Trophoblast cell (in vitro differentiated cells and primary cell): ENCODE measurements at regions not wholly inside any gene's neighbourhood (a gene's known extent, or its start where the extent isn't known, plus 50 kb on each side); places are given as distances from the start of the nearest gene placed in this dataset.

Experiments
- DNase-seq, 2 donors: peaks; one replicate each; pipeline ENCODE4 v3.0.0-alpha.2; 2016
- H2AFZ ChIP-seq: 2 replicates; pipeline ENCODE4 v1.6.1; 2013; ENCODE audit warnings: low read length, moderate library complexity, mild to moderate bottlenecking; ENCODE audit not compliant: insufficient read depth, poor library complexity
- H2AK5ac ChIP-seq: 2 replicates; pipeline ENCODE4 v1.6.1; 2013; ENCODE audit warnings: mild to moderate bottlenecking, low read length
- H2BK120ac ChIP-seq: 2 replicates; pipeline ENCODE4 v1.6.1; 2013; ENCODE audit warnings: low read length, mild to moderate bottlenecking, moderate library complexity; ENCODE audit not compliant: insufficient read depth, poor library complexity
- H2BK12ac ChIP-seq: 2 replicates; pipeline ENCODE4 v1.6.1; 2013; ENCODE audit warnings: mild to moderate bottlenecking, low read length, moderate library complexity
- H2BK5ac ChIP-seq: 2 replicates; pipeline ENCODE4 v1.6.1; 2013; ENCODE audit warnings: low read length, low read depth, moderate library complexity, mild to moderate bottlenecking; ENCODE audit not compliant: poor library complexity
- H3K14ac ChIP-seq: 2 replicates; pipeline ENCODE4 v1.6.1; 2013; ENCODE audit warnings: mild to moderate bottlenecking, low read length
- H3K18ac ChIP-seq: 2 replicates; pipeline ENCODE4 v1.6.1; 2013; ENCODE audit warnings: mild to moderate bottlenecking, low read length
- H3K23ac ChIP-seq: 2 replicates; pipeline ENCODE4 v1.6.1; 2013; ENCODE audit warnings: low read length
- H3K27ac ChIP-seq: 2 replicates; pipeline ENCODE4 v1.5.1; 2013; ENCODE audit warnings: low read depth, mild to moderate bottlenecking, inconsistent platforms, low read length, moderate library complexity
- H3K27me3 ChIP-seq: 2 replicates; pipeline ENCODE4 v1.6.1; 2013; ENCODE audit warnings: inconsistent platforms, mild to moderate bottlenecking, low read length, moderate library complexity; ENCODE audit not compliant: insufficient read depth
- H3K36me3 ChIP-seq, 2 experiments: 1 replicate in 1 of 2; 2 replicates in 1 of 2; pipeline ENCODE4 v1.6.1; 2013; ENCODE audit warnings: low read length in 2 of 2, mild to moderate bottlenecking in 2 of 2, moderate library complexity in 1 of 2; ENCODE audit not compliant: insufficient read depth in 2 of 2, control insufficient read depth in 1 of 2
- H3K4ac ChIP-seq: 2 replicates; pipeline ENCODE4 v1.6.1; 2013; ENCODE audit warnings: low read depth, mild to moderate bottlenecking, low read length, moderate library complexity
- H3K4me1 ChIP-seq, 2 experiments: 1 replicate in 1 of 2; 2 replicates in 1 of 2; pipeline ENCODE4 v1.6.1; 2013; ENCODE audit warnings: low read length in 2 of 2, mild to moderate bottlenecking in 2 of 2, moderate library complexity in 1 of 2; ENCODE audit not compliant: insufficient read depth in 2 of 2, control insufficient read depth in 1 of 2
- H3K4me2 ChIP-seq: 2 replicates; pipeline ENCODE4 v1.6.1; 2013; ENCODE audit warnings: inconsistent platforms, mild to moderate bottlenecking, low read length, moderate library complexity
- H3K4me3 ChIP-seq: 2 replicates; pipeline ENCODE4 v1.5.1; 2013; ENCODE audit warnings: mild to moderate bottlenecking, low read depth, low read length, inconsistent platforms
- H3K79me1 ChIP-seq: one replicate; pipeline ENCODE4 v1.6.1; 2013; ENCODE audit warnings: low read length
- H3K79me2 ChIP-seq: 2 replicates; pipeline ENCODE4 v1.6.1; 2013; ENCODE audit warnings: low read length, mild to moderate bottlenecking; ENCODE audit not compliant: control insufficient read depth, insufficient read depth, poor library complexity
- H3K9ac ChIP-seq: 2 replicates; pipeline ENCODE4 v1.6.1; 2013; ENCODE audit warnings: mild to moderate bottlenecking, low read length
- H3K9me3 ChIP-seq: 2 replicates; pipeline ENCODE4 v1.6.1; 2013; ENCODE audit warnings: low read depth, mild to moderate bottlenecking, control low read depth, inconsistent platforms, low read length; ENCODE audit not compliant: insufficient read depth
- H4K12ac ChIP-seq: 2 replicates; pipeline ENCODE4 v1.6.1; 2013; ENCODE audit warnings: low read depth, mild to moderate bottlenecking, low read length, moderate library complexity
- H4K8ac ChIP-seq: 2 replicates; pipeline ENCODE4 v1.6.1; 2013; ENCODE audit warnings: low read depth, mild to moderate bottlenecking, low read length, moderate library complexity
- H4K91ac ChIP-seq: one replicate; pipeline ENCODE4 v1.6.1; 2013; ENCODE audit warnings: low read depth, mild to moderate bottlenecking, low read length, moderate library complexity
- WGBS: extraction: QIAGEN DNeasy Blood & Tissue Kit; methylation state at CpG from one replicate; pipeline ENCODE4 v1.1.7; 2013; ENCODE audit warnings: missing lambda C conversion rate; ENCODE audit not compliant: insufficient read length, insufficient coverage; ENCODE audit errors: extremely low coverage; 5-methylcytosine and 5-hydroxymethylcytosine counted together

DNA sequence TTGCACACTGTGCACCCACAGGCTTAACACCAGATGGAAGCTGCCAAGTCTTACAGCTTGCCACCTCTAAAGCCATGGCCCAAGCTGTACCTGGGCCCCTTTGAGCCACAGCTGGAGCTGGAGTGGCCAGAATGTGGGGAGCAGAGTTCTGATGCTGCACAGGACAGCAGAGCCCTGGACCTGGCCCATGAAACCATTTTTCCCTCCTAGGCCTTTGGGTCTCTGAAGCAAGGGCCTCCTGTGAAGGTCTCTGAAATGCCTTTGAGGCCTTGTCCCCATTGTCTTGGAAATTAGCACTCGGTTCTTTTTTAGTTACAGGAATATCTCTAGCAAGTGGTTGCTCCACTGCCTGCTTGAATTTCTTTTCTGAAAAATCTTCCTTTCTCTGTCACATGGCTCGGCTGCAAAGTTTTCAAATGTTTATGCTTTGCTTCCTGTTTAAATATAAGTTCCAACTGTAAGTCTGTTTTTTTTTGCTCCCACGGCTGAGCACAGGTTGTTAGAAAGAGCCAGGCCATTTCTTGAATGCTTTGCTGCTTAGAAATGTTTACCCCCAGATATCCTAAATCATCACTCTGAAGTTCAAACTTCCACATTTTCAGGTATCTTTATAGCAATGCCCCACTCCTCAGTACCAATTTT, 156.8 kb upstream of the GORAB start:
- Histone ChIP-seq H3K4me3 (no peak overlapping the region), H3K9me3 (no peaks in the 10 kb centered on the region), H3K27me3 (no peaks in the 10 kb centered on the region), H3K4ac (no peak overlapping the region), H3K4me2 (no peak overlapping the region), H3K4me1 (no peaks in the 10 kb centered on the region), H3K14ac (no peak overlapping the region), H3K9ac (no peak overlapping the region), H2AK5ac (no peak overlapping the region), H3K79me1 (no peaks in the 10 kb centered on the region), H4K8ac (no peak overlapping the region), H4K12ac (no peak overlapping the region), H3K23ac (no peak overlapping the region), H2AFZ (no peak overlapping the region), H2BK5ac (no peak overlapping the region), H3K18ac (no peak overlapping the region), H2BK12ac (no peak overlapping the region), H2BK120ac (no peak overlapping the region), H3K27ac (no peak overlapping the region), H3K36me3 (no peaks in the 10 kb centered on the region), H3K79me2 (no peaks in the 10 kb centered on the region), H4K91ac (no peak overlapping the region)
- no CpG with 5 or more reads among the region's 3 CpGs for WGBS
- DNase-seq, result no peak

DNA sequence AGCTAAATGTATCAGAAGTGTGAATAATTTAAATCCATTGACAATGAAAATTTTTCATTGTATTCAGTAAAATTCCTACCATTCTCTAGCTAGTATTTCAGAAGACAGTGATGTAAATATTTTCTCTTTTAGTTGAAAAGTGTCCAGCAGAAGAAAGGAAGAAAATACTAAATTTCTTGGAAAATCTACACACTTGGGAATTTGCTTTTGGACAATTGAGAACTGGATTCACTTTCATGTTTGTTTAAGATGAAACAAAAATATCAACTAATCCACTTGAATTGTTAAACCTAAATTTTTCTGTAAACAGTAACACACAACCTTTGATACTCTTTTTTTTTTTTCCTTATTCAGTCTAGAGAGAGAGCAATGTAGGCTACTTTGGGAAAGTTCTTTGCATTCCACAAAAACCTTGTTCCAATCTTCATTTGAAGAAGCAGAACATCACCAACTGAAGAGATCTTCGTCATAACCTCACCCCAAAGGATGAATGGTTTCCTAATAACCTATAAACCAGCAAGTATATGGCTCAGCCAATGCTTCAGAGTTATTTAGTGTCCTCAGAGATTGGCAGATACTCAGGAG, 155.1 kb upstream of the GORAB start:
- no CpG with 5 or more reads among the region's 1 CpG for WGBS
- no peak overlapping the region for H4K12ac ChIP-seq
- no peak overlapping the region for H3K27ac ChIP-seq
- no peak overlapping the region for H3K14ac ChIP-seq
- H3K27me3 ChIP-seq, result no peaks in the 10 kb centered on the region
- H3K36me3 ChIP-seq, result no peaks in the 10 kb centered on the region
- no peak for DNase-seq
- H3K79me1 ChIP-seq, result no peaks in the 10 kb centered on the region
- no peak overlapping the region for H3K4me2 ChIP-seq
- no peaks in the 10 kb centered on the region for H3K79me2 ChIP-seq
- H2BK5ac ChIP-seq, result no peak overlapping the region
- no peak overlapping the region for H4K91ac ChIP-seq
- H3K9ac ChIP-seq, result no peak overlapping the region
- H2BK12ac ChIP-seq, result no peak overlapping the region
- no peak overlapping the region for H3K4ac ChIP-seq
- H3K9me3 ChIP-seq, result no peaks in the 10 kb centered on the region
- H2BK120ac ChIP-seq, result no peak overlapping the region
- H2AFZ ChIP-seq, result no peak overlapping the region
- no peak overlapping the region for H2AK5ac ChIP-seq
- no peak overlapping the region for H3K4me3 ChIP-seq
- no peak overlapping the region for H3K18ac ChIP-seq
- no peak overlapping the region for H4K8ac ChIP-seq
- H3K4me1 ChIP-seq, result no peaks in the 10 kb centered on the region
- no peak overlapping the region for H3K23ac ChIP-seq

DNA sequence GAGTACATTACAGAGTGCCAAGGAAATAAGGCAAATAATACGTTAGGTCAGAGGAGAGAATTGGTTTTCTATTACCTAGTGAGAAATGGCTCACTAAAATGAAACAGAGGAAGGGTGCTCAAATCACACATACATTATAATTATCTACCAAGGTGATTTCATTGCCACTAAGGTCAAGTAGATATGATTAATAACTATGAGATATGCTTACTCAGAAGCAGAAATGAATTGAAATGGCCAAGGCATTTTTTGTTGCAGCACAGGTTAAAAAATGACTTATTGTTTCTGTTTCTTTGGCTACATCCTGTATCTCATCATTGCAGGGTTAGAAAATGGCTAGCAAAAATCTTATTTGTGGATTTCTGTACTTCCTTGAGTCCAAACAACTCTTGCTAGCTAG, 154.5 kb upstream of the GORAB start:
- H3K4me3 ChIP-seq, result no peak overlapping the region
- no peak overlapping the region for H2BK12ac ChIP-seq
- H2BK5ac ChIP-seq, result no peak overlapping the region
- no peak for DNase-seq
- no peak overlapping the region for H3K9ac ChIP-seq
- WGBS, result no CpG with 5 or more reads among the region's 1 CpG
- H3K79me2 ChIP-seq, result no peaks in the 10 kb centered on the region
- no peak overlapping the region for H4K12ac ChIP-seq
- H2BK120ac ChIP-seq, result no peak overlapping the region
- no peak overlapping the region for H3K14ac ChIP-seq
- no peak overlapping the region for H3K4ac ChIP-seq
- no peak overlapping the region for H4K8ac ChIP-seq
- H3K4me1 ChIP-seq, result no peaks in the 10 kb centered on the region
- H2AFZ ChIP-seq, result no peak overlapping the region
- no peak overlapping the region for H3K23ac ChIP-seq
- no peak overlapping the region for H3K18ac ChIP-seq
- H3K9me3 ChIP-seq, result no peaks in the 10 kb centered on the region
- no peaks in the 10 kb centered on the region for H3K27me3 ChIP-seq
- H2AK5ac ChIP-seq, result no peak overlapping the region
- no peak overlapping the region for H4K91ac ChIP-seq
- H3K79me1 ChIP-seq, result no peaks in the 10 kb centered on the region
- H3K4me2 ChIP-seq, result no peak overlapping the region
- H3K27ac ChIP-seq, result no peak overlapping the region
- H3K36me3 ChIP-seq, result no peaks in the 10 kb centered on the region

DNA sequence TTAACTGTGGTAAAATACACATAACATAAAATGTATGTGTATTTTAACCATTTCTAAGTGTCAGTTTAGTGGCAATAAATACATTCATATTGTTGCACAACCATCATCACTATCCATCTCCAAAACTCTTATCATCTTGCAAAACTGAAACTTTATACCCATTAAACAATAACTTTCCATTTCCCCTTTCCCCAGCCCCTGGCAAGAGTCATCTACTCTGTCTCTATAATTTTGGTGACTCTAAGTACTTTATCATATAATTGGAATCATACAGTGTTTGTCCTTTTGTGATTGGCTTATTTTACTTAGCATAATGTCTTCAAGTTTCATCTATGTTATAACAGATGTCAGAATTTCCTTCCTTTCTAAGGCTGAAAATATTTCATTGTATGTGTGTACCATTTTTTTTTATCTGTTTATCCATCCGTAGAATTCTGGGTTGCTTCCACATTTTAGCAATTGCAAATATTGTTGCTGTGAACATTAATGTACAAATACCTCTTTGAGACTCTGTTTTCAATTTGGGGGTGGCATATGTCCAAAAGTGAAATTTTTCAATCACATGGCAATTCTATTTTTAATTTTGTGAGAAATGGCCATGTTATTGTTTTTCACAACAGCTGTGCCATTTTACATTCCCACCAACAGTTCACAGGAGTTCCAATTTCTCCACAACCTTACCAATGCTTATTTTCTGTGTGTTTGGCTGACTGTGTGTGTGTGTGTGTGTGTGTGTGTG, 153.9 kb upstream of the GORAB start:
- no peak overlapping the region for H3K18ac ChIP-seq
- H3K79me2 ChIP-seq, result no peaks in the 10 kb centered on the region
- H3K4ac ChIP-seq, result no peak overlapping the region
- no peaks in the 10 kb centered on the region for H3K36me3 ChIP-seq
- H3K4me2 ChIP-seq, result no peak overlapping the region
- H3K9me3 ChIP-seq, result no peaks in the 10 kb centered on the region
- H3K27ac ChIP-seq, result no peak overlapping the region
- H3K27me3 ChIP-seq, result no peaks in the 10 kb centered on the region
- no peak overlapping the region for H3K9ac ChIP-seq
- H3K14ac ChIP-seq, result no peak overlapping the region
- H2AK5ac ChIP-seq, result no peak overlapping the region
- H3K4me1 ChIP-seq, result no peaks in the 10 kb centered on the region
- H2AFZ ChIP-seq, result no peak overlapping the region
- no peak overlapping the region for H3K4me3 ChIP-seq
- no peak overlapping the region for H2BK5ac ChIP-seq
- no CpG with 5 or more reads among the region's 1 CpG for WGBS
- no peak overlapping the region for H4K91ac ChIP-seq
- H2BK120ac ChIP-seq, result no peak overlapping the region
- H4K12ac ChIP-seq, result no peak overlapping the region
- no peak overlapping the region for H3K23ac ChIP-seq
- no peak overlapping the region for H2BK12ac ChIP-seq
- no peak overlapping the region for H4K8ac ChIP-seq
- H3K79me1 ChIP-seq, result no peaks in the 10 kb centered on the region
- no peak for DNase-seq
